GM23338 (cell line): ENCODE measurements at regions not wholly inside any gene's neighbourhood (a gene's known extent, or its start where the extent isn't known, plus 50 kb on each side); places are given as distances from the start of the nearest gene placed in this dataset.

Source experiments
- ATAC-seq: fragments of 200-7000 bp; cut with Tn5 transposase; 3 replicates; pipeline ENCODE4 v1.9.1; 2020
- DNase-seq: peaks from one replicate; pipeline ENCODE4 v3.0.0-alpha.2; 2015; ENCODE audit warnings: low spot score
- H2AFZ ChIP-seq: fragments of 200-600 bp; sonication (generic); 2 replicates; pipeline ENCODE4 v1.8.0; 2016; ENCODE audit warnings: antibody characterized with exemption, mild to moderate bottlenecking, moderate library complexity
- H3F3A ChIP-seq: fragments of 200-600 bp; sonication (generic); replicated peaks from 2 replicates; pipeline ENCODE4 v1.8.0; 2017; ENCODE audit warnings: antibody characterized with exemption, mixed run types, low read depth
- H3K27ac ChIP-seq: fragments of 200-600 bp; sonication (generic); 2 replicates; pipeline ENCODE4 v1.6.1; 2016; ENCODE audit warnings: low read depth
- H3K27me3 ChIP-seq: fragments of 200-600 bp; sonication (generic); 2 replicates; pipeline ENCODE4 v1.8.0; 2016; ENCODE audit warnings: mild to moderate bottlenecking, mixed run types, moderate library complexity; ENCODE audit not compliant: insufficient read depth
- H3K36me3 ChIP-seq: fragments of 200-600 bp; sonication (generic); 2 replicates; pipeline ENCODE4 v1.8.0; 2016; ENCODE audit warnings: mild to moderate bottlenecking; ENCODE audit not compliant: insufficient read depth
- H3K4me1 ChIP-seq: fragments of 200-600 bp; sonication (generic); 2 replicates; pipeline ENCODE4 v1.8.0; 2016; ENCODE audit warnings: mild to moderate bottlenecking, moderate library complexity; ENCODE audit not compliant: insufficient read depth
- H3K4me2 ChIP-seq: fragments of 200-600 bp; sonication (generic); 2 replicates; pipeline ENCODE4 v1.7.1; 2017; ENCODE audit warnings: mixed run types
- H3K4me3 ChIP-seq: fragments of 200-600 bp; sonication (generic); 2 replicates; pipeline ENCODE4 v1.6.1; 2016; ENCODE audit warnings: mixed run types
- H3K79me2 ChIP-seq: fragments of 200-600 bp; sonication (generic); replicated peaks from 2 replicates; pipeline ENCODE4 v1.8.0; 2017; ENCODE audit warnings: mild to moderate bottlenecking; ENCODE audit not compliant: insufficient read depth
- H3K9me2 ChIP-seq: fragments of 200-600 bp; sonication (generic); 2 replicates; pipeline ENCODE4 v1.8.0; 2017; ENCODE audit not compliant: insufficient read depth
- H4K20me1 ChIP-seq: fragments of 200-600 bp; sonication (generic); replicated peaks from 2 replicates; pipeline ENCODE4 v1.8.0; 2017; ENCODE audit warnings: mild to moderate bottlenecking; ENCODE audit not compliant: insufficient read depth
- H3K27ac Mint-ChIP-seq: 2 replicates; pipeline ENCODE4 v1.8.0; 2020; ENCODE audit warnings: inconsistent platforms, mild to moderate bottlenecking, moderate library complexity, mixed read lengths
- H3K27me3 Mint-ChIP-seq: 3 replicates; pipeline ENCODE4 v1.8.0; 2022; ENCODE audit warnings: low read depth, mild to moderate bottlenecking, moderate library complexity, mixed read lengths, inconsistent platforms; ENCODE audit not compliant: insufficient read depth, poor library complexity
- H3K36me3 Mint-ChIP-seq: 3 replicates; pipeline ENCODE4 v1.8.0; 2021; ENCODE audit warnings: low read depth, mild to moderate bottlenecking, inconsistent platforms, moderate library complexity, mixed read lengths
- H3K4me1 Mint-ChIP-seq: 3 replicates; pipeline ENCODE4 v1.8.0; 2020; ENCODE audit warnings: mild to moderate bottlenecking, inconsistent platforms, mixed read lengths
- H3K4me3 Mint-ChIP-seq: 3 replicates; pipeline ENCODE4 v1.8.0; 2021; ENCODE audit warnings: moderate library complexity, mild to moderate bottlenecking, inconsistent platforms, mixed read lengths
- H3K9me3 Mint-ChIP-seq: 3 replicates; pipeline ENCODE4 v1.8.0; 2020; ENCODE audit warnings: moderate library complexity, mild to moderate bottlenecking, inconsistent platforms, mixed read lengths
- CREB1 ChIP-seq: fragments of 250-450 bp; sonication (Bioruptor Pico); IDR thresholded peaks from 2 replicates; pipeline ENCODE4 v1.5.0; 2020; ENCODE audit warnings: low read depth, mild to moderate bottlenecking, moderate library complexity
- CTCF ChIP-seq, 2 experiments: fragments of 200-600 bp in 1 of 2; sonication (generic) in 1 of 2; conservative IDR thresholded peaks; 2 replicates each; pipeline versions ENCODE4 v1.5.1 to v1.6.1; 2016 to 2017; ENCODE audit warnings: antibody characterized with exemption in 2 of 2, low read depth in 2 of 2, mild to moderate bottlenecking in 2 of 2, moderate library complexity in 1 of 2
- EZH2 ChIP-seq: fragments of 200-600 bp; sonication (generic); IDR thresholded peaks from one replicate; pipeline ENCODE4 v1.8.0; 2017; ENCODE audit warnings: antibody characterized with exemption, mild to moderate bottlenecking, low read depth; ENCODE audit not compliant: unreplicated experiment
- EZH2phosphoT487 ChIP-seq: fragments of 200-600 bp; sonication (generic); IDR thresholded peaks from one replicate; pipeline ENCODE4 v1.8.1; 2018; ENCODE audit warnings: antibody characterized with exemption; ENCODE audit not compliant: unreplicated experiment
- JUNB ChIP-seq: IDR thresholded peaks from one replicate; pipeline ENCODE4 v1.6.1; 2016; ENCODE audit warnings: antibody characterized with exemption; ENCODE audit not compliant: unreplicated experiment
- REST ChIP-seq: IDR thresholded peaks from one replicate; pipeline ENCODE4 v1.6.1; 2018; ENCODE audit warnings: antibody characterized with exemption; ENCODE audit not compliant: unreplicated experiment
- STAT1 ChIP-seq: IDR thresholded peaks from one replicate; pipeline ENCODE4 v1.6.1; 2016; ENCODE audit warnings: antibody characterized with exemption; ENCODE audit not compliant: unreplicated experiment
- ZNF114 ChIP-seq: fragments of 250-450 bp; sonication (Bioruptor Pico); IDR thresholded peaks from 2 replicates; pipeline ENCODE4 v1.5.0; 2020; ENCODE audit warnings: mild to moderate bottlenecking, moderate library complexity
- ZNF331 ChIP-seq: fragments of 250-450 bp; sonication (Bioruptor Pico); IDR thresholded peaks from 2 replicates; pipeline ENCODE4 v1.5.0; 2020; ENCODE audit warnings: low read depth, mild to moderate bottlenecking, moderate library complexity
- ZNF462 ChIP-seq: fragments of 250-450 bp; sonication (Bioruptor Pico); IDR thresholded peaks from 2 replicates; pipeline ENCODE4 v1.5.0; 2020; ENCODE audit warnings: mild to moderate bottlenecking, moderate library complexity

GRCh38 chrX:69321006-69321655 is 155.9 kb upstream of the PJA1 start:
- Histone ChIP-seq H3K36me3 (no peaks in the 10 kb centered on the region), H3K27me3 (no peaks in the 10 kb centered on the region), H3K4me3 (no peak overlapping the region), H2AFZ (no peak overlapping the region), H4K20me1 (no peaks in the 10 kb centered on the region), H3K9me2 (no peaks in the 10 kb centered on the region), H3K79me2 (no peaks in the 10 kb centered on the region), H3K4me1 (peaks cover 20% of the 10 kb centered on the region), H3K27ac (no peak overlapping the region), H3K4me2 (no peak overlapping the region), H3F3A (no peaks in the 10 kb centered on the region)
- TF ChIP-seq CREB1 (CRISPR knock-in tag), result no peak
- TF ChIP-seq ZNF114 (CRISPR knock-in tag), result no peak
- no peak for TF ChIP-seq ZNF331 (CRISPR knock-in tag)
- TF ChIP-seq REST, result no peak
- no peak for TF ChIP-seq CTCF (conservative IDR thresholded peaks at IDR 0.05; ENCODE audit: low read depth in 2 of 2)
- TF ChIP-seq EZH2, result no peak
- Mint-ChIP-seq H3K4me3 (no peak overlapping the region), H3K27me3 (peaks cover 2% of the 10 kb centered on the region), H3K9me3 (no peaks in the 10 kb centered on the region), H3K36me3 (no peaks in the 10 kb centered on the region), H3K27ac (no peak overlapping the region), H3K4me1 (peaks cover 36% of the 10 kb centered on the region)
- ATAC-seq, result no peak
- no peak for DNase-seq

- Histone ChIP-seq H3K4me1 (peaks cover 22% of the 10 kb centered on the region), H3K27ac (no peak overlapping the region), H4K20me1 (no peaks in the 10 kb centered on the region), H3K79me2 (no peaks in the 10 kb centered on the region), H3K27me3 (no peaks in the 10 kb centered on the region), H2AFZ (no peak overlapping the region), H3K9me2 (no peaks in the 10 kb centered on the region), H3K4me3 (no peak overlapping the region), H3K36me3 (no peaks in the 10 kb centered on the region), H3F3A (no peaks in the 10 kb centered on the region), H3K4me2 (no peak overlapping the region)
- ATAC-seq, result no peak
- H3K4me1 Mint-ChIP-seq, result peaks cover 42% of the 10 kb centered on the region
- no peaks in the 10 kb centered on the region for H3K9me3 Mint-ChIP-seq
- DNase-seq, result no peak
- no peaks in the 10 kb centered on the region for H3K36me3 Mint-ChIP-seq
- peaks cover 2% of the 10 kb centered on the region for H3K27me3 Mint-ChIP-seq
- H3K4me3 Mint-ChIP-seq, result no peak overlapping the region
- 0 out of 2 replicates have a peak overlapping the region, but pooled peaks have one; percentile 74 for H3K27ac Mint-ChIP-seq
- TF ChIP-seq ZNF462 (CRISPR knock-in tag) (no peak), JUNB (no peak), STAT1 (no peak), EZH2phosphoT487 (no peak)
Measured at GRCh38 chrX:69320116-69320515, 154.9 kb upstream of the PJA1 start.
